ENCODE measurements at regions not wholly inside any gene's neighbourhood (a gene's known extent, or its start where the extent isn't known, plus 50 kb on each side); places are given as distances from the start of the nearest gene placed in this dataset.

DNA sequence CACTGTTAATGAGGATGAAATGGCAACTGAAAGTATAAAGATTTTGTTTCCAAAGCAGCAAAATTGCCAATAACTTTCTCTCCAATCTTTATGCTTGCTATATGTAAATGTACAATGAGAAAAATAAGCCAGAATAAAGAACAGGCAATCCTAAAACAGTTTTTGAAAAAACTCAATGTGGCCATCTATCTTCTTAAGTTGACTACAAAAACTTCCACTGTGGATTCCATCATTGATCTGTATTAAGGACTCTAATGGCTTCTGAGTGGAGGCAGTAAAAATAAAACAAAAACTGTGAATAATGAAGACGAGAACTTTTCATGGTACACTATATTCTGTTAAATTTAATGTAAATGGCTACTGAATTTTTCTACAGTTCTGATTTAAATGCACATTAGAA, 382.9 kb downstream of the TMEM232 start:
- H3K27ac Mint-ChIP-seq: no peak overlapping the region
- no peak overlapping the region for H3K4me3 ChIP-seq (ENCODE audit: low read length)
- no peaks in the 10 kb centered on the region for H3K36me3 ChIP-seq (ENCODE audit: control insufficient read depth in 2 of 3, insufficient read depth in 3 of 3, low read length in 3 of 3)
- ChIA-PET POLR2A (no interaction called here), CTCF (interaction anchor here (1.4 kb wide), 1 partner anchor 655 kb away, joined by 6 read pairs; no protein-coding TSS in a partner anchor)
- H3K4me3 Mint-ChIP-seq: no peak overlapping the region
- no peak overlapping the region for H3K27ac ChIP-seq (ENCODE audit: low read depth, low read length)
- H3K9me3 Mint-ChIP-seq: no peaks in the 10 kb centered on the region
- no peak for DNase-seq
- no peaks in the 10 kb centered on the region for H3K27me3 Mint-ChIP-seq
- H3K9me3 ChIP-seq (ENCODE audit: control insufficient read depth in 2 of 3, low read length in 3 of 3): no peaks in the 10 kb centered on the region
- H3K4me1 Mint-ChIP-seq: no peaks in the 10 kb centered on the region
- ATAC-seq: no peak
- H3K4me1 ChIP-seq (ENCODE audit: control insufficient read depth in 2 of 2, insufficient read depth in 2 of 2, low read length in 2 of 2): no peaks in the 10 kb centered on the region
- H3K27me3 ChIP-seq (ENCODE audit: control insufficient read depth in 2 of 2, insufficient read depth in 2 of 2, low read length in 2 of 2): no peaks in the 10 kb centered on the region
- intact Hi-C loops (cut with micrococcal nuclease): loop anchor here in 1 of 2 donors (1.0 to 2.0 kb wide), 2 partner anchors 654 to 753 kb away; partner anchors contain the start of gene MAN2A1
- H3K36me3 Mint-ChIP-seq: no peaks in the 10 kb centered on the region

DNA sequence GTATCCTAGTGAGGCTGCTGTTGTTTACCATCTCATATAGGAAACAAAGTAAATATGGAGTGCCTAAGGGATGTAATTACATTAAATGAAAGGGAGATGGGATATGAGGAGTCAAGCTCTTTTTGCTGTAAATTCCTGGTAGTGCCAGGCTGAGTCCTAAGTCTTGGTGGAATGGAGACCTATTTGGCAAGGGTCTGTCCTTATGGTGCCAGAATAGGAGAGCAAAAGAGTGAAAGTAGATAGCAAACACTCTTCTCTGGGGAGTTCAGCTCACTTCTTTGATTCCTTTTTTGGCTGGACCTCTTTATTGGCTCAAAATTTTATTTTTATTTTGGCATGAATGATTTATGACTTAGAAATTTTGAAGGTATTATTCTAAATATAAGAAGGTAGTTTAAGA, 380.8 kb downstream of the TMEM232 start:
- POLR2A ChIA-PET: interaction anchor here (0.6 kb wide), 1 partner anchor 711 kb away, joined by 3 read pairs; no protein-coding TSS in a partner anchor
- Histone ChIP-seq H3K4me1 (ENCODE audit: control insufficient read depth in 2 of 2, insufficient read depth in 2 of 2, low read length in 2 of 2) (no peaks in the 10 kb centered on the region), H3K27me3 (ENCODE audit: control insufficient read depth in 2 of 2, insufficient read depth in 2 of 2, low read length in 2 of 2) (no peaks in the 10 kb centered on the region), H3K36me3 (ENCODE audit: control insufficient read depth in 2 of 3, insufficient read depth in 3 of 3, low read length in 3 of 3) (no peaks in the 10 kb centered on the region), H3K27ac (ENCODE audit: low read depth, low read length) (no peak overlapping the region), H3K4me3 (ENCODE audit: low read length) (no peak overlapping the region), H3K9me3 (ENCODE audit: control insufficient read depth in 2 of 3, low read length in 3 of 3) (no peaks in the 10 kb centered on the region)
- no peaks in the 10 kb centered on the region for H3K4me1 Mint-ChIP-seq
- CTCF ChIA-PET: no interaction called here
- no peak overlapping the region for H3K4me3 Mint-ChIP-seq
- ATAC-seq (no peak), DNase-seq (no peak)
- H3K27ac Mint-ChIP-seq: no peak overlapping the region
- H3K27me3 Mint-ChIP-seq: no peaks in the 10 kb centered on the region
- no peaks in the 10 kb centered on the region for H3K9me3 Mint-ChIP-seq
- intact Hi-C loops (cut with micrococcal nuclease): no loop called here
- no peaks in the 10 kb centered on the region for H3K36me3 Mint-ChIP-seq

DNA sequence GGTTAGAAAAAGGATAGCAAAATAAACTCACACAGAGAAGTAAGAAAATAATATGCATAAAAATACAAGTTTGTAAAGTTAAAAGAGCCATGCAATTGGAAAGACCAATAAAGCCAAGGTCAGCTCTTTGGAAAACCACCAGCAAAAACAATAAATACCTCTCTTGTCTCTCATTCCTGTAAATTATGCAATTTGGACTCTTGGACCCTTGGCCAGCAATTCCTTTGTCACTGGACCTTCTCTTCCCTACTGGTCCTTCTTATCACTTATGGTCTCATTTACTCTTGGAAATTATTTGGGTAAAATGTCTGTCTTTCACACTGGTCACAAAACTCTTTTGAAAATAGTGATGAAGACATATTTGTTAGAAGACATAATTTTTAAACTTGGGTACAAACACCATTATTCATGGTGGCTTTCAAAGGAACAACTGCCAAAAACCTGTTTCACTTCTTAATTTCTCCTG, 379.5 kb downstream of the TMEM232 start:
- Histone ChIP-seq H3K27me3 (ENCODE audit: control insufficient read depth in 2 of 2, insufficient read depth in 2 of 2, low read length in 2 of 2) (no peaks in the 10 kb centered on the region), H3K4me3 (ENCODE audit: low read length) (no peak overlapping the region), H3K27ac (ENCODE audit: low read depth, low read length) (no peak overlapping the region), H3K4me1 (ENCODE audit: control insufficient read depth in 2 of 2, insufficient read depth in 2 of 2, low read length in 2 of 2) (no peaks in the 10 kb centered on the region), H3K9me3 (ENCODE audit: control insufficient read depth in 2 of 3, low read length in 3 of 3) (no peaks in the 10 kb centered on the region), H3K36me3 (ENCODE audit: control insufficient read depth in 2 of 3, insufficient read depth in 3 of 3, low read length in 3 of 3) (no peaks in the 10 kb centered on the region)
- ATAC-seq (no peak), DNase-seq (no peak)
- Mint-ChIP-seq H3K27me3 (no peaks in the 10 kb centered on the region), H3K27ac (no peak overlapping the region), H3K36me3 (no peaks in the 10 kb centered on the region), H3K4me1 (no peaks in the 10 kb centered on the region), H3K4me3 (no peak overlapping the region), H3K9me3 (no peaks in the 10 kb centered on the region)
- intact Hi-C loops (cut with micrococcal nuclease): no loop called here
- POLR2A ChIA-PET: interaction anchor here (0.5 kb wide), 1 partner anchor 1152 kb away, joined by 3 read pairs; no protein-coding TSS in a partner anchor
- CTCF ChIA-PET: no interaction called here

DNA sequence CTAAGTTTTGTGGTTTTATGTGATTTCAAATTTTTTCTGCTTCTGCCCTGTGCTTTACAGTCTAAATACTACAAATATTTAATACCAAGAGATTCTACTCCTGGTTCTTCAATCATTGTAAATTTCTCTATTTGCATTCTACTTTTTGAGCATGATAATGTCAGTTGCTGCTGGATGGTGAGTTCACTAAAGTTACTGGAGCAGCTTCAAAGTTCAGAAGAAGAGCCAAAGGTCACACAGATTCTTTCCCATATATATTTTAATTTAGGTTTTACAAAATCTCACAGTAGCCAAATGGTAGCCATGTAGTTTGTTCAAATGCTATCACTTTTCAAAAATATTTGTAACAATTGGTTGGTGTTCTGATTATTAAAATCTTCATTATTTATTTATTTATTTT, 378.7 kb downstream of the TMEM232 start:
- intact Hi-C loops (cut with micrococcal nuclease): no loop called here
- no peaks in the 10 kb centered on the region for H3K36me3 Mint-ChIP-seq
- Histone ChIP-seq H3K4me1 (ENCODE audit: control insufficient read depth in 2 of 2, insufficient read depth in 2 of 2, low read length in 2 of 2) (no peaks in the 10 kb centered on the region), H3K36me3 (ENCODE audit: control insufficient read depth in 2 of 3, insufficient read depth in 3 of 3, low read length in 3 of 3) (no peaks in the 10 kb centered on the region), H3K27me3 (ENCODE audit: control insufficient read depth in 2 of 2, insufficient read depth in 2 of 2, low read length in 2 of 2) (no peaks in the 10 kb centered on the region), H3K27ac (ENCODE audit: low read depth, low read length) (no peak overlapping the region), H3K4me3 (ENCODE audit: low read length) (no peak overlapping the region), H3K9me3 (ENCODE audit: control insufficient read depth in 2 of 3, low read length in 3 of 3) (no peaks in the 10 kb centered on the region)
- ATAC-seq: no peak
- POLR2A ChIA-PET: no interaction called here
- H3K9me3 Mint-ChIP-seq: peaks cover 0 to under 1% (median 0%) of the 10 kb centered on the region in 11 donors
- CTCF ChIA-PET: no interaction called here
- DNase-seq: no peak
- H3K27ac Mint-ChIP-seq: no peak overlapping the region
- no peaks in the 10 kb centered on the region for H3K27me3 Mint-ChIP-seq
- no peak overlapping the region for H3K4me3 Mint-ChIP-seq
- H3K4me1 Mint-ChIP-seq: no peaks in the 10 kb centered on the region

DNA sequence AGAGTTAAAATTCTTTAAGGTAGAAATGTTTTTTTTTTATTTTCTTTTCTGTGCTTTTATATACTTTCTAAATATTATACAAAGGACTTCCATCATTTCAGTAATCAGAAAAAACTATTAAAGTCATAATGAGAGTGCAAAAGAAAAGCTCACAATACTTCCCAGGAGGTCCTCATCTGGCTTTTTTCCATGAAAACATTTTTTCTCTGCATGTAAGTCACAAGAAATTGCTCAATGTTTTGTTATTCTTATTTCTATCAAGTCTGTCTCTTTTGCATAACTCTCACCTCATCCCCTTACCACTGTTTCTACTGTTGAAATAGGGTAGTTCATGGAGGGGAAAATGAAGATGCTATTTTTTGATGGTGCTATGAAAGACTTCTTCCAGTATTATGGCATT, 375.0 kb downstream of the TMEM232 start:
- no peak overlapping the region for H3K4me3 ChIP-seq (ENCODE audit: low read length)
- Mint-ChIP-seq H3K4me1 (no peaks in the 10 kb centered on the region), H3K27me3 (no peaks in the 10 kb centered on the region), H3K27ac (no peak overlapping the region), H3K4me3 (no peak overlapping the region), H3K36me3 (no peaks in the 10 kb centered on the region), H3K9me3 (peaks cover 0 to 2% (median 0%) of the 10 kb centered on the region in 11 donors)
- H3K4me1 ChIP-seq (ENCODE audit: control insufficient read depth in 2 of 2, insufficient read depth in 2 of 2, low read length in 2 of 2): no peaks in the 10 kb centered on the region
- H3K36me3 ChIP-seq (ENCODE audit: control insufficient read depth in 2 of 3, insufficient read depth in 3 of 3, low read length in 3 of 3): no peaks in the 10 kb centered on the region
- H3K9me3 ChIP-seq (ENCODE audit: control insufficient read depth in 2 of 3, low read length in 3 of 3): no peaks in the 10 kb centered on the region
- no peak overlapping the region for H3K27ac ChIP-seq (ENCODE audit: low read depth, low read length)
- no peak for DNase-seq
- intact Hi-C loops (cut with micrococcal nuclease): no loop called here
- ATAC-seq: no peak
- CTCF ChIA-PET: no interaction called here
- POLR2A ChIA-PET: no interaction called here
- no peaks in the 10 kb centered on the region for H3K27me3 ChIP-seq (ENCODE audit: control insufficient read depth in 2 of 2, insufficient read depth in 2 of 2, low read length in 2 of 2)

DNA sequence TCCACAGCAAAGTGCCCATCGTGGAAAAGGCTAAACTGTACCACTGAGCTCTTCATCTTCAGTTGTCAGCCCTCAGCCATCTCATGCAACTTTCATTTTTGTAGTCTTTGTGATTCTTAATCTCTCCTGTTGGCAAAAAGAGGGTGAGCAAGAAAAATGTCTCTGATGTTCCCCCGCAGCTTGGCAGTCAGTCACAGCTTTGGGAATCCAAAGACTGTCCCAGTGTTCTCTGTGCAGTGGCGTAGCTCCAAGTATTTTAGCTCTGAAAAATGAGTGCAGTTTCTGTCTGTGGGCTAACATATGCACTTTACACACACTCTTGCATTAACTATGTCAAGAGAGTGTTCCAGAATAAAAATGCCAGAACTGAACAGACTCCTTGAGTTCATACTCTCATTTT, 372.2 kb downstream of the TMEM232 start:
- intact Hi-C loops (cut with micrococcal nuclease): no loop called here
- Histone ChIP-seq H3K27ac (ENCODE audit: low read depth, low read length) (no peak overlapping the region), H3K27me3 (ENCODE audit: control insufficient read depth in 2 of 2, insufficient read depth in 2 of 2, low read length in 2 of 2) (no peaks in the 10 kb centered on the region), H3K4me3 (ENCODE audit: low read length) (no peak overlapping the region), H3K9me3 (ENCODE audit: control insufficient read depth in 2 of 3, low read length in 3 of 3) (no peaks in the 10 kb centered on the region), H3K36me3 (ENCODE audit: control insufficient read depth in 2 of 3, insufficient read depth in 3 of 3, low read length in 3 of 3) (no peaks in the 10 kb centered on the region), H3K4me1 (ENCODE audit: control insufficient read depth in 2 of 2, insufficient read depth in 2 of 2, low read length in 2 of 2) (no peaks in the 10 kb centered on the region)
- Mint-ChIP-seq H3K4me3 (no peak overlapping the region), H3K9me3 (peaks cover 0 to 2% (median 0%) of the 10 kb centered on the region in 11 donors), H3K27ac (no peak overlapping the region), H3K4me1 (no peaks in the 10 kb centered on the region), H3K27me3 (peaks cover 0 to 4% (median 0%) of the 10 kb centered on the region in 5 donors), H3K36me3 (no peaks in the 10 kb centered on the region)
- POLR2A ChIA-PET: no interaction called here
- CTCF ChIA-PET: no interaction called here
- no peak for ATAC-seq
- DNase-seq: no peak

DNA sequence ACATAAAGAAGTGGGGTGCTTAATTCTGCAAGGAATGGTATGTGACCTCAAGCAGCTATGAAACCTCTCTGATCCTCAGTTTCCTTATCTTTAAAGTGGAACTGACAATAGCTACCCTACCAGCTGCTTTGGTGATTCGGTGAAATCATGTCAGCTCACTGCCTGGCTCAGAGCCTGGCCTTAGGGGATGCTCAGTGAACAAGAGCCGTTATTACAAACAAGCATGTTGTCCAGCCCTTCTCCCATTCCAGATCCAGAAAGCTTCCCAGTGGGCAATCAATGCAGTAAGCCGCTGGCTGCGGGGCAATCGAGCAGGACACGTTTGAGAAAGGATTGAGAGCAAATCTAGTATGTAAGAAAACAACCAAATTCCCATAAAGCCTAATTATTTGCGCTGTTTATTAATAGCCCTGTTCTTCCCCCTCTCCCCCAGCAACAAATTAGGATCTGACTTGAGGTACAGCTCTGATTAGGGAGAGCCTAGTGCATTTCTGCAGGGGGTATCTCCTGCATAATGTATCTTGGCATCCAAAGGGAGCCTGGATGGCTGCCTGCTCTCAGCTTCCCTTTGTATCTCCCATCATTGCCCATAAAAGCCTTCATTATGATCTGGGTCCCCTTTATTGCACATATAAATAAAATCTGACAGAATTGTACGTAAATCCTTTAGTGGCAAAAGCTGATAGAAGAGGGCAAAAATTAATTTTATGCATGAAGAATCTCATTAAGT, 371.4 kb downstream of the TMEM232 start:
- peaks cover 0 to 4% (median 0%) of the 10 kb centered on the region in 5 donors for H3K27me3 Mint-ChIP-seq
- Histone ChIP-seq H3K9me3 (ENCODE audit: control insufficient read depth in 2 of 3, low read length in 3 of 3) (no peaks in the 10 kb centered on the region), H3K4me3 (ENCODE audit: low read length) (no peak overlapping the region), H3K4me1 (ENCODE audit: control insufficient read depth in 2 of 2, insufficient read depth in 2 of 2, low read length in 2 of 2) (no peaks in the 10 kb centered on the region), H3K27ac (ENCODE audit: low read depth, low read length) (no peak overlapping the region), H3K27me3 (ENCODE audit: control insufficient read depth in 2 of 2, insufficient read depth in 2 of 2, low read length in 2 of 2) (no peaks in the 10 kb centered on the region), H3K36me3 (ENCODE audit: control insufficient read depth in 2 of 3, insufficient read depth in 3 of 3, low read length in 3 of 3) (no peaks in the 10 kb centered on the region)
- no peak for ATAC-seq
- no peak overlapping the region for H3K4me3 Mint-ChIP-seq
- no peak for DNase-seq
- H3K4me1 Mint-ChIP-seq: no peaks in the 10 kb centered on the region
- H3K9me3 Mint-ChIP-seq: peaks cover 0 to 2% (median 0%) of the 10 kb centered on the region in 11 donors
- intact Hi-C loops (cut with micrococcal nuclease): no loop called here
- no peaks in the 10 kb centered on the region for H3K36me3 Mint-ChIP-seq
- ChIA-PET POLR2A (no interaction called here), CTCF (no interaction called here)
- no peak overlapping the region for H3K27ac Mint-ChIP-seq
